Natural killer cell treated with Interleukin-12 subunit alpha and Interleukin-12 subunit beta and Interleukin-15 and Interleukin-18, amount 100 ng/mL, for 72 hours (primary cell): ENCODE measurements at regions not wholly inside any gene's neighbourhood (a gene's known extent, or its start where the extent isn't known, plus 50 kb on each side); places are given as distances from the start of the nearest gene placed in this dataset.
"Not testable (repeated sequence)": the region's sequence is repeated elsewhere in the genome, so short reads cannot be mapped to it uniquely, and the experiment has no call there.

Experiments used
- ATAC-seq, 2 donors: fragments of 150-1000 bp; cut with Tn5 transposase in 1 of 2; sonication (Bioruptor Pico), chemical (Tn5 transposase) in 1 of 2; 2 replicates each; pipeline ENCODE4 v1.10.0; 2021
- DNase-seq: peaks from one replicate; pipeline ENCODE4 v3.0.0; 2022; ENCODE audit warnings: low spot score
- H3K27ac Mint-ChIP-seq, 2 donors: 1 replicate in 1 of 2; 2 replicates in 1 of 2; pipeline ENCODE4 v1.8.0; 2022; ENCODE audit warnings: mixed read lengths in 2 of 2, mild to moderate bottlenecking in 1 of 2, moderate library complexity in 1 of 2
- H3K27me3 Mint-ChIP-seq, 2 donors: 1 replicate in 1 of 2; 2 replicates in 1 of 2; pipeline ENCODE4 v1.8.0; 2022; ENCODE audit warnings: mixed read lengths in 2 of 2
- H3K36me3 Mint-ChIP-seq: one replicate; pipeline ENCODE4 v1.8.0; 2022; ENCODE audit warnings: mixed read lengths
- H3K4me1 Mint-ChIP-seq, 2 donors: 1 replicate in 1 of 2; 2 replicates in 1 of 2; pipeline ENCODE4 v1.8.0; 2022; ENCODE audit warnings: low read depth in 2 of 2, mixed read lengths in 2 of 2, mild to moderate bottlenecking in 1 of 2
- H3K4me3 Mint-ChIP-seq: one replicate; pipeline ENCODE4 v1.8.0; 2022; ENCODE audit warnings: mixed read lengths
- H3K9me3 Mint-ChIP-seq: 2 replicates; pipeline ENCODE4 v1.8.0; 2022; ENCODE audit warnings: mixed read lengths

- H3K27me3 Mint-ChIP-seq, result no peaks in the 10 kb centered on the region
- H3K36me3 Mint-ChIP-seq, result no peaks in the 10 kb centered on the region
- H3K27ac Mint-ChIP-seq, result no peak overlapping the region
- H3K4me1 Mint-ChIP-seq, result no peaks in the 10 kb centered on the region
- no peak for DNase-seq
- no peak overlapping the region for H3K4me3 Mint-ChIP-seq
- H3K9me3 Mint-ChIP-seq, result peaks cover 6% of the 10 kb centered on the region
- no peak for ATAC-seq
These were observed 130.2 kb upstream of the LRFN5 start for GRCh38 chr14:41476526-41476925.

GRCh38 chr14:41461380-41461779, 145.3 kb upstream of the LRFN5 start:
- H3K36me3 Mint-ChIP-seq, result no peaks in the 10 kb centered on the region
- no peak for DNase-seq
- no peak overlapping the region for H3K4me3 Mint-ChIP-seq
- no peak for ATAC-seq
- H3K27me3 Mint-ChIP-seq, result no peaks in the 10 kb centered on the region
- H3K9me3 Mint-ChIP-seq, result peaks cover 8% of the 10 kb centered on the region
- H3K4me1 Mint-ChIP-seq, result no peaks in the 10 kb centered on the region
- H3K27ac Mint-ChIP-seq, result no peak overlapping the region

- Mint-ChIP-seq H3K4me3 (no peak overlapping the region), H3K27ac (no peak overlapping the region), H3K36me3 (no peaks in the 10 kb centered on the region), H3K4me1 (no peaks in the 10 kb centered on the region), H3K27me3 (no peaks in the 10 kb centered on the region), H3K9me3 (peaks cover 3% of the 10 kb centered on the region)
- DNase-seq (no peak), ATAC-seq (no peak)
These were observed 149.3 kb upstream of the LRFN5 start for GRCh38 chr14:41457393-41457792.

DNA sequence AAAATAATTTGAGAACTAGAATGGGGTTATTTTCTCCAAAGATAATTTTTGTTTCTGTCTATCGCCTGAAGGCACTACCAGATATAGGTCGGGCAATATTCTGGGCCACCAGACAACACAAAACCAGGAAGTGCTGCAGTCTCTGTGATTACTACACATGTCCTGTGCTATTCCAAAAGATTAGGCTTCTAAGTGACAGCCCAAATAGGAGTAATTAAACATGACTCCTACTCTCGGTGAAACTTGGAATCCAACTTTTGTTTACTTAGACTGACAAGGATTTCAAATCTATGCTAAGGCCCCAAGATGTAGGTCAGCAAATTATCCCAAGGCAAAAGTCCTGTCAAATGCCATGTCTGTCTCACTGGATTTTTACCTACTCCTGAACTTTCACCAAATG, 157.6 kb upstream of the LRFN5 start:
- no peaks in the 10 kb centered on the region for H3K4me1 Mint-ChIP-seq
- H3K4me3 Mint-ChIP-seq, result no peak overlapping the region
- ATAC-seq, result no peak
- H3K27ac Mint-ChIP-seq, result no peak overlapping the region
- no peaks in the 10 kb centered on the region for H3K27me3 Mint-ChIP-seq
- DNase-seq, result no peak
- peaks cover 4% of the 10 kb centered on the region for H3K9me3 Mint-ChIP-seq
- H3K36me3 Mint-ChIP-seq, result no peaks in the 10 kb centered on the region

DNA sequence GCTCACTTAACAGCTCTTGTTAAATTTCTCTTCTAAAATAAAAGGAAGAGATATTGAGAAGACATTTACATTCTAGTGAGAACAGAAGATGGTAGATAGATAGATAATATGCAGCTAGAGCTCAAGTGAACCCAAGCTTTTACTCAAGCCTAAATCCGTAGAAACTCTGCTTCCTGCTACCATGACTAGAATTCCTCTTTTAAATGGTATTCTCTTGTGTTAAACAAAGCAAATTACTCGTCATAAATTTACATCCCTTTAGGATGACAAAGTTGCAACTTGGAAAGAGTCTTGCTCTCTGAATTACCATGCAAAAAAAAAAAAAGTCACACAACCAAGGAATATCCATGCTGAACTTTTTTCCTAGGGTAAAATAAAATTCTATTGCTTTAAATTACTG, 160.7 kb upstream of the LRFN5 start:
- DNase-seq (no peak), ATAC-seq (no peak)
- Mint-ChIP-seq H3K27me3 (no peaks in the 10 kb centered on the region), H3K27ac (no peak overlapping the region), H3K4me3 (no peak overlapping the region), H3K4me1 (no peaks in the 10 kb centered on the region), H3K36me3 (no peaks in the 10 kb centered on the region), H3K9me3 (peaks cover 4% of the 10 kb centered on the region)

- Mint-ChIP-seq H3K36me3 (no peaks in the 10 kb centered on the region), H3K9me3 (peaks cover 9% of the 10 kb centered on the region), H3K4me1 (no peaks in the 10 kb centered on the region), H3K27ac (no peak overlapping the region), H3K27me3 (no peaks in the 10 kb centered on the region), H3K4me3 (no peak overlapping the region)
- ATAC-seq (no peak), DNase-seq (no peak)
These were observed 183.2 kb upstream of the LRFN5 start for GRCh38 chr14:41423503-41423902.

- DNase-seq, H3K27ac Mint-ChIP-seq, ATAC-seq, H3K36me3 Mint-ChIP-seq, H3K9me3 Mint-ChIP-seq, H3K4me3 Mint-ChIP-seq, H3K27me3 Mint-ChIP-seq, H3K4me1 Mint-ChIP-seq: not testable (repeated sequence)
These were observed 185.4 kb upstream of the LRFN5 start for GRCh38 chr14:41421308-41421707.

DNA sequence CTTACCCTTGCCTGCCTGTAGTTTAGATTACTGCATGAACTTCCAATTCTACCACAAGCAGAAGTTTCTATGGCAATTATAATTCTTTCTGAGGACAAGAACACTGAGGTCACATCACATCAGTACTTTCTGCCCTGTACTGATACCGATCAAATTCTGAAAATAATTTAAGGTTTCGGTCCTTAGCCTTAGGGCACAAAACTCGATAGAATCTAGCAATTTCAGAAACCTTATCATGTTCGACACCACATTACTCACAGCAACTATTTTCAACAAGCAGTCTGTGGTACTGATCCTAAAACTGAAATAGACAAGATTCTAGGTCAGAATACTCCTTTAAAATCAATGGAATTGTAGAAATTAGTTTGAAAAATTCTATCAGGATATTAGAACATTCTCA, 187.0 kb upstream of the LRFN5 start:
- H3K27me3 Mint-ChIP-seq, result no peaks in the 10 kb centered on the region
- DNase-seq (no peak), ATAC-seq (no peak)
- no peaks in the 10 kb centered on the region for H3K36me3 Mint-ChIP-seq
- no peak overlapping the region for H3K27ac Mint-ChIP-seq
- H3K4me3 Mint-ChIP-seq, result no peak overlapping the region
- peaks cover 8% of the 10 kb centered on the region for H3K9me3 Mint-ChIP-seq
- H3K4me1 Mint-ChIP-seq, result no peaks in the 10 kb centered on the region

- H3K36me3 Mint-ChIP-seq, result no peaks in the 10 kb centered on the region
- no peaks in the 10 kb centered on the region for H3K27me3 Mint-ChIP-seq
- H3K4me3 Mint-ChIP-seq, result no peak overlapping the region
- ATAC-seq (no peak), DNase-seq (no peak)
- H3K27ac Mint-ChIP-seq, result no peak overlapping the region
- H3K9me3 Mint-ChIP-seq, result peaks cover 6% of the 10 kb centered on the region
- H3K4me1 Mint-ChIP-seq, result no peaks in the 10 kb centered on the region
These were observed 187.8 kb upstream of the LRFN5 start for GRCh38 chr14:41418851-41419250.

- Mint-ChIP-seq H3K4me1 (no peaks in the 10 kb centered on the region), H3K36me3 (no peaks in the 10 kb centered on the region), H3K27me3 (no peaks in the 10 kb centered on the region), H3K4me3 (no peak overlapping the region), H3K27ac (no peak overlapping the region), H3K9me3 (peaks cover 10% of the 10 kb centered on the region)
- no peak for DNase-seq
- ATAC-seq, result no peak
These were observed 196.9 kb upstream of the LRFN5 start for GRCh38 chr14:41409806-41410205.

DNA sequence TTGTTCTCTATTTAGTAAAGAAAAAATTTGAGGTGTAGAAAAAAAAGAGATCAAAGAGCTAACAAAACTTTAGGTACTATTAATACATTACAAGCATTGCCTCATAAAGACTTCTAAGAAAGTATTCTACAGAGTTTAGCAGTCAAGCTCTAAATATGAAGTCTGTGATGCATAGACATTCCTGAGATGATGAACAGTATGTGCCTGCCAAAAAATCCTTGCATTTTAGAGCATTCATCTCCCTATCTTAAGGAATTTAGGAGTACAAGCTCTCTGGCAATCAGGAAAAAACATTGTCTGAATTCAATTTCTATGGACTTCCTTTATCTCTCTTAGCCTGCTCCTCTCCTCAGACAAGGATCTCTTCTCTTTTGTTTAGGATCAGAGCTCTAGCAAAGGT, 202.6 kb upstream of the LRFN5 start:
- Mint-ChIP-seq H3K27ac (no peak overlapping the region), H3K4me1 (no peaks in the 10 kb centered on the region), H3K4me3 (no peak overlapping the region), H3K9me3 (peaks cover 4% of the 10 kb centered on the region), H3K36me3 (no peaks in the 10 kb centered on the region), H3K27me3 (no peaks in the 10 kb centered on the region)
- ATAC-seq, result no peak
- DNase-seq, result no peak

- peaks cover 8% of the 10 kb centered on the region for H3K9me3 Mint-ChIP-seq
- no peaks in the 10 kb centered on the region for H3K4me1 Mint-ChIP-seq
- no peak for DNase-seq
- no peaks in the 10 kb centered on the region for H3K36me3 Mint-ChIP-seq
- no peak for ATAC-seq
- no peak overlapping the region for H3K4me3 Mint-ChIP-seq
- no peaks in the 10 kb centered on the region for H3K27me3 Mint-ChIP-seq
- H3K27ac Mint-ChIP-seq, result no peak overlapping the region
These were observed 203.3 kb upstream of the LRFN5 start for GRCh38 chr14:41403360-41403759.

DNA sequence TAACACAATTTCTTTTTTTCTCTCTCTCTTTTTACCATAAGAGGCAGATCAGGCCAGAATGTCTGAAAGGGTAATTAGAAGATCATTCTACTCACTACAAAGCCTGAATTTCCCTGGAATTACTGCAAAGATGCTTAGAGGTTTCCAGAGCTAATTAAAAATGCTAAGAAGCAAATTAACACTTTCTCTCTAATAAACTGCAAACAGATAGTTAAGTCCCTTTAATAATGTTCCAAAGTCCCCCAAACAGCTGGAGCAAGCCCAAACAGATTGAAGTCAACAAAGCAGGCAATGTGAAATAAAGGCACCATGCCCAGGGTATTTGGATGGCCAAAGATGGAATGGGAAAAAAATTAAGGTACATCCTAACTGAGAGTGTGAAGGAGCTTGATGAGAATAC, 208.8 kb upstream of the LRFN5 start:
- H3K36me3 Mint-ChIP-seq, result no peaks in the 10 kb centered on the region
- no peaks in the 10 kb centered on the region for H3K4me1 Mint-ChIP-seq
- H3K4me3 Mint-ChIP-seq, result no peak overlapping the region
- no peaks in the 10 kb centered on the region for H3K27me3 Mint-ChIP-seq
- H3K27ac Mint-ChIP-seq, result no peak overlapping the region
- no peak for DNase-seq
- H3K9me3 Mint-ChIP-seq, result peaks cover 9% of the 10 kb centered on the region
- no peak for ATAC-seq

DNA sequence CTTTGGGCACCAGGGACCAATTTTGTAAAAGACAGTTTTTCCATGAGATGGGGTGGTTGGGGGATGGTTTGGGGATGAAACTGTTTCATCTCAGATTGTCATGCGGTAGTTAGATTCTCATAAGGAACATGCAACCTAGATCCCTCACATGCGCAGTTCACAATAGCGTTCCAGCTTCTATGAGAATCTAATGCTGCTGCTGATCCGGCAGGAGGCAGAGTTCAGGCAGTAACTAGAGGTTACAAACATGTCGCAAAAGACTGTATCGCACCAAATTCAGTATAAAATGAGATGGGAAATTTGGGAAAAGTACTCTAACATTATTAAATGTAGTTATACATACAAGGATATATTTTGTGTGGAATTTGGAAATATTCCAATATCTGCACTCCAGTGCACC, 213.2 kb upstream of the LRFN5 start:
- no peak for DNase-seq
- no peaks in the 10 kb centered on the region for H3K27me3 Mint-ChIP-seq
- ATAC-seq, result no peak
- H3K36me3 Mint-ChIP-seq, result no peaks in the 10 kb centered on the region
- no peak overlapping the region for H3K27ac Mint-ChIP-seq
- no peak overlapping the region for H3K4me3 Mint-ChIP-seq
- H3K9me3 Mint-ChIP-seq, result peaks cover 11% of the 10 kb centered on the region
- no peaks in the 10 kb centered on the region for H3K4me1 Mint-ChIP-seq

GRCh38 chr14:41392226-41392625, 214.4 kb upstream of the LRFN5 start:
- DNase-seq (no peak), ATAC-seq (no peak)
- no peak overlapping the region for H3K27ac Mint-ChIP-seq

More at GRCh38 chr14:41392226-41392625, 214.4 kb upstream of the LRFN5 start:
- no peaks in the 10 kb centered on the region for H3K27me3 Mint-ChIP-seq
- peaks cover 9% of the 10 kb centered on the region for H3K9me3 Mint-ChIP-seq
- no peak overlapping the region for H3K4me3 Mint-ChIP-seq
- H3K36me3 Mint-ChIP-seq, result no peaks in the 10 kb centered on the region
- H3K4me1 Mint-ChIP-seq, result no peaks in the 10 kb centered on the region
